Iris pigment epithelial cell (primary cell): ENCODE measurements at regions not wholly inside any gene's neighbourhood (a gene's known extent, or its start where the extent isn't known, plus 50 kb on each side); places are given as distances from the start of the nearest gene placed in this dataset.
"Not testable (repeated sequence)": the region's sequence is repeated elsewhere in the genome, so short reads cannot be mapped to it uniquely, and the experiment has no call there.

Source experiments
- DNase-seq: peaks from one replicate; pipeline ENCODE4 v3.0.0-alpha.2; 2011; ENCODE audit warnings: low read depth

GRCh38 chr3:64390893-64391292 lies 165.6 kb upstream of the PRICKLE2 start:
- no peak for DNase-seq

- DNase-seq = no peak
Observed at GRCh38 chr3:64388886-64389285, 163.6 kb upstream of the PRICKLE2 start.

- no peak for DNase-seq
Observed at GRCh38 chr3:64387688-64388087, 162.4 kb upstream of the PRICKLE2 start.

- DNase-seq = no peak
Observed at GRCh38 chr3:64385277-64385676, 160.0 kb upstream of the PRICKLE2 start.

GRCh38 chr3:64384561-64384960 lies 159.3 kb upstream of the PRICKLE2 start:
- no peak for DNase-seq

- peak; percentile 45 for DNase-seq
Observed at GRCh38 chr3:64382153-64382552, 156.9 kb upstream of the PRICKLE2 start.

GRCh38 chr3:64381367-64381766 lies 156.1 kb upstream of the PRICKLE2 start:
- DNase-seq = no peak

GRCh38 chr3:64380546-64380945 lies 155.3 kb upstream of the PRICKLE2 start:
- DNase-seq = peak; percentile 17

GRCh38 chr3:64379221-64379620 lies 154.0 kb upstream of the PRICKLE2 start:
- DNase-seq = no peak

- no peak for DNase-seq
Observed at GRCh38 chr3:64377942-64378341, 152.7 kb upstream of the PRICKLE2 start.

- DNase-seq = no peak
Observed at GRCh38 chr3:64375737-64376136, 150.5 kb upstream of the PRICKLE2 start.

- no peak for DNase-seq
Observed at GRCh38 chr3:64369390-64369789, 144.1 kb upstream of the PRICKLE2 start.

GRCh38 chr3:64368257-64369020 lies 143.2 kb upstream of the PRICKLE2 start:
- no peak for DNase-seq

GRCh38 chr3:64365877-64366276 lies 140.6 kb upstream of the PRICKLE2 start:
- DNase-seq = no peak

- no peak for DNase-seq
Observed at GRCh38 chr3:64363842-64364241, 138.6 kb upstream of the PRICKLE2 start.

- DNase-seq = no peak
Observed at GRCh38 chr3:64361962-64362735, 136.9 kb upstream of the PRICKLE2 start.

- DNase-seq = not testable (repeated sequence)
Observed at GRCh38 chr3:64361036-64361435, 135.8 kb upstream of the PRICKLE2 start.

GRCh38 chr3:64360280-64360679 lies 135.0 kb upstream of the PRICKLE2 start:
- DNase-seq = no peak

- DNase-seq = no peak
Observed at GRCh38 chr3:64359735-64360134, 134.5 kb upstream of the PRICKLE2 start.

GRCh38 chr3:64358853-64359252 lies 133.6 kb upstream of the PRICKLE2 start:
- DNase-seq = no peak

GRCh38 chr3:64358176-64358575 lies 132.9 kb upstream of the PRICKLE2 start:
- DNase-seq = no peak

GRCh38 chr3:64357481-64357880 lies 132.2 kb upstream of the PRICKLE2 start:
- no peak for DNase-seq

GRCh38 chr3:64355401-64355807 lies 130.1 kb upstream of the PRICKLE2 start:
- peak; percentile 76 for DNase-seq
